Neural cell (in vitro differentiated cells): ENCODE measurements at regions not wholly inside any gene's neighbourhood (a gene's known extent, or its start where the extent isn't known, plus 50 kb on each side); places are given as distances from the start of the nearest gene placed in this dataset.

Experiments used
- SMC3 ChIP-seq: fragments of 450-650 bp; conservative IDR thresholded peaks from 2 replicates; pipeline ENCODE4 v1.6.1; 2014; ENCODE audit warnings: antibody characterized with exemption, mild to moderate bottlenecking, moderate library complexity; ENCODE audit not compliant: poor library complexity
- TF ChIP-seq, protein P1 (sequence below): fragments of 450-650 bp; IDR thresholded peaks from 2 replicates; pipeline ENCODE4 v1.5.1; 2014; ENCODE audit warnings: antibody characterized with exemption, mild to moderate bottlenecking, moderate library complexity; ENCODE audit not compliant: poor library complexity, severe bottlenecking

DNA sequence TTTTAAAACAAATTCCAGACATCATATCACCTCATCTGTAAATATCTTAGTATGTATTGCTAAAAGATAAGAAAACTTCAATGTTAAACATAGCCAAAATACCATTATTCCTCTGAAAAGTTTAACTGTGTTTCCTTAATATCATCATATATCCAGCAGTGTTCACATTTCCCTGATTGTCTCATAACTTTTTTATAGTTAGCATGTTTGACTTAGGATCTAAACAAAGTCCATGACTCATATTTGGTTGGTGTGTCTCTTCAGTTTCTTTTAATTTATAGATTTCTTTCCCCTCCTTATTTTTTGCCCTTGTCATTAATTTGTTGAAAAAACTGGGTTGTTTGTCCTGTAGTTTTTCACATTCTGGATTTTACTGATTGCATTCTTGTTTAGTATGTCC, 163.0 kb downstream of the RPS12 start:
- TF ChIP-seq, protein P1, sequence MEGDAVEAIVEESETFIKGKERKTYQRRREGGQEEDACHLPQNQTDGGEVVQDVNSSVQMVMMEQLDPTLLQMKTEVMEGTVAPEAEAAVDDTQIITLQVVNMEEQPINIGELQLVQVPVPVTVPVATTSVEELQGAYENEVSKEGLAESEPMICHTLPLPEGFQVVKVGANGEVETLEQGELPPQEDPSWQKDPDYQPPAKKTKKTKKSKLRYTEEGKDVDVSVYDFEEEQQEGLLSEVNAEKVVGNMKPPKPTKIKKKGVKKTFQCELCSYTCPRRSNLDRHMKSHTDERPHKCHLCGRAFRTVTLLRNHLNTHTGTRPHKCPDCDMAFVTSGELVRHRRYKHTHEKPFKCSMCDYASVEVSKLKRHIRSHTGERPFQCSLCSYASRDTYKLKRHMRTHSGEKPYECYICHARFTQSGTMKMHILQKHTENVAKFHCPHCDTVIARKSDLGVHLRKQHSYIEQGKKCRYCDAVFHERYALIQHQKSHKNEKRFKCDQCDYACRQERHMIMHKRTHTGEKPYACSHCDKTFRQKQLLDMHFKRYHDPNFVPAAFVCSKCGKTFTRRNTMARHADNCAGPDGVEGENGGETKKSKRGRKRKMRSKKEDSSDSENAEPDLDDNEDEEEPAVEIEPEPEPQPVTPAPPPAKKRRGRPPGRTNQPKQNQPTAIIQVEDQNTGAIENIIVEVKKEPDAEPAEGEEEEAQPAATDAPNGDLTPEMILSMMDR, result no peak
- no peak for TF ChIP-seq SMC3
